Gastroesophageal sphincter (tissue), 4 donors: ENCODE measurements at regions not wholly inside any gene's neighbourhood (a gene's known extent, or its start where the extent isn't known, plus 50 kb on each side); places are given as distances from the start of the nearest gene placed in this dataset.

ENCODE experiments used
- ATAC-seq: fragments of 150-250 bp; one replicate; pipeline ENCODE4 v1.9.1; 2016; ENCODE audit warnings: mild to moderate bottlenecking, moderate library complexity
- H3K27ac ChIP-seq, 4 donors: fragments of 200-600 bp; sonication (generic) in 3 of 4; 1 replicate in 3 of 4; 2 replicates in 1 of 4; pipeline ENCODE4 v1.5.1; 2016 to 2019
- H3K27me3 ChIP-seq: fragments of 200-600 bp; sonication (generic); one replicate; pipeline ENCODE4 v1.5.1; 2019
- H3K36me3 ChIP-seq, 2 donors: fragments of 200-600 bp; sonication (generic); one replicate each; pipeline ENCODE4 v1.5.1; 2019; ENCODE audit warnings: control low read depth in 1 of 2
- H3K4me1 ChIP-seq, 3 donors: fragments of 200-600 bp; sonication (generic); 1 replicate in 2 of 3; 2 replicates in 1 of 3; pipeline ENCODE4 v1.5.1; 2016 to 2019; ENCODE audit warnings: control low read depth in 2 of 3
- H3K4me3 ChIP-seq, 2 donors: fragments of 200-600 bp; sonication (generic); one replicate each; pipeline ENCODE4 v1.5.1; 2019; ENCODE audit warnings: mild to moderate bottlenecking in 1 of 2, moderate library complexity in 1 of 2
- H3K9me3 ChIP-seq, 3 donors: fragments of 200-600 bp; sonication (generic); one replicate each; pipeline ENCODE4 v1.5.1; 2017 to 2019; ENCODE audit warnings: control low read depth in 2 of 3
- EP300 ChIP-seq: sonication (generic); formaldehyde crosslinking; IDR thresholded peaks from one replicate; pipeline ENCODE4 v1.6.1; 2017; ENCODE audit warnings: antibody characterized with exemption, mild to moderate bottlenecking
- POLR2A ChIP-seq, 2 donors: fragments of 450-650 bp; IDR thresholded peaks; one replicate each; pipeline ENCODE4 v1.6.1; 2017; ENCODE audit warnings: antibody characterized with exemption in 2 of 2, mild to moderate bottlenecking in 2 of 2, moderate library complexity in 1 of 2
- POLR2AphosphoS5 ChIP-seq: sonication (generic); formaldehyde crosslinking; IDR thresholded peaks from one replicate; pipeline ENCODE4 v1.6.1; 2017; ENCODE audit warnings: antibody characterized with exemption
- WGBS, 2 donors: methylation state at CpG; one replicate each; pipeline ENCODE4 v1.1.5; 2018; ENCODE audit warnings: low coverage in 1 of 2; 5-methylcytosine and 5-hydroxymethylcytosine counted together
- TF ChIP-seq, protein P1 (sequence below), 4 experiments: fragments of 200-600 bp in 2 of 4; fragments of 450-650 bp in 2 of 4; sonication (generic) in 1 of 4; IDR thresholded peaks; one replicate each; pipeline ENCODE4 v1.5.1; 2017 to 2019; ENCODE audit warnings: antibody characterized with exemption in 4 of 4, mild to moderate bottlenecking in 2 of 4, moderate library complexity in 2 of 4

DNA sequence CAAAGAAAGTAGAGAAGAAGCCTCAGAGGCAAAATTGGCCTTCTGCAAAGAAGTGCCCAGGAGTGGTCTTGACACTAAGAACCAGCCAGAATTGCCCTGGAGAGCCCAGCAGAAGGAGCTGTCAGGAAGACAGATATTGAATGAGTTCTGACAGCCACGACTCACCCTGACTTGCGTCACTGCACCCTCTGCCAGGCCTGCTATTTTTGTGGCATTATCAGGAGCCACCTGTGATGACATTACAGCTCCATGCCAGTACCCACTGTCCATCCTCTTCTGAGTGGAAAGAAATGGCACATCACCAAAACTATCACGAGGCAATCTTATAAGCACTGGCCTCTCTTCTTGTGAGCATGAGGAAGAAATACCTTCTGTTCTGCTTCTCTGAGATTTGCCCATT lies 67.7 kb downstream of the SMIM20 start:
- H3K36me3 ChIP-seq: no peaks in the 10 kb centered on the region
- TF ChIP-seq POLR2A (IDR thresholded peaks at IDR 0.05) (no peak), EP300 (no peak), POLR2AphosphoS5 (no peak)
- TF ChIP-seq, protein P1, sequence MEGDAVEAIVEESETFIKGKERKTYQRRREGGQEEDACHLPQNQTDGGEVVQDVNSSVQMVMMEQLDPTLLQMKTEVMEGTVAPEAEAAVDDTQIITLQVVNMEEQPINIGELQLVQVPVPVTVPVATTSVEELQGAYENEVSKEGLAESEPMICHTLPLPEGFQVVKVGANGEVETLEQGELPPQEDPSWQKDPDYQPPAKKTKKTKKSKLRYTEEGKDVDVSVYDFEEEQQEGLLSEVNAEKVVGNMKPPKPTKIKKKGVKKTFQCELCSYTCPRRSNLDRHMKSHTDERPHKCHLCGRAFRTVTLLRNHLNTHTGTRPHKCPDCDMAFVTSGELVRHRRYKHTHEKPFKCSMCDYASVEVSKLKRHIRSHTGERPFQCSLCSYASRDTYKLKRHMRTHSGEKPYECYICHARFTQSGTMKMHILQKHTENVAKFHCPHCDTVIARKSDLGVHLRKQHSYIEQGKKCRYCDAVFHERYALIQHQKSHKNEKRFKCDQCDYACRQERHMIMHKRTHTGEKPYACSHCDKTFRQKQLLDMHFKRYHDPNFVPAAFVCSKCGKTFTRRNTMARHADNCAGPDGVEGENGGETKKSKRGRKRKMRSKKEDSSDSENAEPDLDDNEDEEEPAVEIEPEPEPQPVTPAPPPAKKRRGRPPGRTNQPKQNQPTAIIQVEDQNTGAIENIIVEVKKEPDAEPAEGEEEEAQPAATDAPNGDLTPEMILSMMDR (IDR thresholded peaks at IDR 0.05): no peak
- H3K4me3 ChIP-seq: no peak overlapping the region
- H3K9me3 ChIP-seq: no peaks in the 10 kb centered on the region
- H3K27ac ChIP-seq: no peak overlapping the region
- H3K27me3 ChIP-seq: no peaks in the 10 kb centered on the region
- no peaks in the 10 kb centered on the region for H3K4me1 ChIP-seq
- ATAC-seq: no peak
- 90 to 100% methylated on average over 2 to 3 of the region's 3 CpGs for WGBS, 2 donors

DNA sequence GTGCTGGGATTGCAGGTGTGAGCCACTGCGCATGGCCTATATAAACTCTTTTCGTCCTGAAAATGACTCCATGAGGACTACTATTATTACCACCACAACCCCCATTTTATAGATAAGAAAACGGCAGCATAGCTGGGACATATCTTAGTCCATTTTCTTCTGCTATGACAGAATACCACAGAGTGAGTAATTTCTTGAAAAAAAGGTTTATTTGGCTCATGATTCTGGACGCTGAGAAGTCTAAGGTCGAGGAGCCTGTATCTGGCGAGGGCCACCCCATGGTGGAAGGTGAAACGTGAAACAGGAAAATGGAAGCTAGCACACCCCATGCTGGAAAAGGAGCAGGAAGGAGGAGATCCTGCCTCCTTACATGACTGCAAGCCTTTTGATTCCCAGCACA lies 68.9 kb downstream of the SMIM20 start:
- WGBS, 2 donors: 66 to 88% methylated on average over 4 of the region's 7 CpGs
- TF ChIP-seq POLR2A (IDR thresholded peaks at IDR 0.05) (no peak), EP300 (no peak), POLR2AphosphoS5 (no peak)
- TF ChIP-seq, protein P1 (IDR thresholded peaks at IDR 0.05): no peak

DNA sequence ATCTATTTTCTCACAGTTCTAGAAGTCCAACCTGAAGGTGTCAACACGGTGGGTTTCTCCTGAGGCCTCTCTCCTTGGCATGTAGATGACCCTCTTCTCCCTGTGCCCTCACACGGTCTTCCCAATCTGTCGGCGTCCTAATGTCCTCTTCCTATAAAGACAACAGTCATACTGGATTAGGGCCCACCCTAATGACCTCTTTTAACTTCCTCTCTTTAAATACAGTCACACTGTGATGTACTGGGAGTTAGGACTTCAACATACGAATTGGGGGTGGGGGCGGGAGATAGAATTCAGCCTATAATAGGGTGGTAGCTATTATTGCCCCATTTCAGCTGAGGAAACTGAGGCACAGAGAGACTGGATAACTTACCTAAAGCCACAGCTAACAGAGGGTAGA lies 70.2 kb downstream of the SMIM20 start:
- H3K36me3 ChIP-seq: no peaks in the 10 kb centered on the region
- peaks cover 0 to 10% (median 4%) of the 10 kb centered on the region in 3 donors for H3K4me1 ChIP-seq
- no peak for TF ChIP-seq POLR2A (IDR thresholded peaks at IDR 0.05)
- no peak for TF ChIP-seq POLR2AphosphoS5
- TF ChIP-seq EP300: no peak
- TF ChIP-seq, protein P1 (IDR thresholded peaks at IDR 0.05): no peak
- no peak overlapping the region for H3K27ac ChIP-seq
- 76% methylated on average over 5 of the region's 6 CpGs; no CpG with 5 or more reads in 1 of the 2 donors for WGBS, 2 donors
- ATAC-seq: no peak
- no peak overlapping the region for H3K4me3 ChIP-seq
- H3K27me3 ChIP-seq: no peaks in the 10 kb centered on the region
- no peaks in the 10 kb centered on the region for H3K9me3 ChIP-seq

More for the DNA sequence above, 68.9 kb downstream of the SMIM20 start:
- H3K9me3 ChIP-seq: no peaks in the 10 kb centered on the region
- no peak overlapping the region for H3K4me3 ChIP-seq
- no peaks in the 10 kb centered on the region for H3K36me3 ChIP-seq
- H3K27ac ChIP-seq: no peak overlapping the region
- peaks cover 0 to 3% (median 0%) of the 10 kb centered on the region in 3 donors for H3K4me1 ChIP-seq
- H3K27me3 ChIP-seq: no peaks in the 10 kb centered on the region
- ATAC-seq: no peak

DNA sequence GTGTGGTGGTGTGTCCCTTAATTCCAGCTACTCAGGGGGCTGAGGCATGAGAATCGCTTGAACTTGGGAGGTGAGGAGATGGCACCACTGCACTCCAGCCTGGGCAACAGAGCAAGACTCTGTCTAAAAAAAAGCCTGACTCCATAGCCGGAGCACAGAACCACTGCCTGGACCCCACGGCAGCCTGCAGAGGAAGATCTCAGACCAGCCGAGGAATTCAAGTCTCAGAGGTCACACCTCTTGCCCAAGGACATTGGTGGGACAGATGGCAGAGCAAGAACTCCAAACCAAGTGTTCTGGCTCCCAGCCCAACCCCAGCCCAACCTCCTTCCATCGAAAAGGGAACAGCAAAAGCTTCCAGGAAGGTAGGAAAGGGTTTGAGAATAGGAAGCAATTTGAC lies 70.8 kb downstream of the SMIM20 start:
- Histone ChIP-seq H3K27ac (no peak overlapping the region), H3K4me3 (no peak overlapping the region), H3K27me3 (no peaks in the 10 kb centered on the region), H3K4me1 (peaks cover 0 to 10% (median 4%) of the 10 kb centered on the region in 3 donors), H3K9me3 (no peaks in the 10 kb centered on the region), H3K36me3 (no peaks in the 10 kb centered on the region)
- no peak for TF ChIP-seq POLR2AphosphoS5
- no peak for TF ChIP-seq POLR2A (IDR thresholded peaks at IDR 0.05)
- TF ChIP-seq, protein P1 (IDR thresholded peaks at IDR 0.05): no peak
- no peak for TF ChIP-seq EP300
- 60 to 80% methylated on average over 1 to 3 of the region's 5 CpGs for WGBS, 2 donors
- no peak for ATAC-seq

DNA sequence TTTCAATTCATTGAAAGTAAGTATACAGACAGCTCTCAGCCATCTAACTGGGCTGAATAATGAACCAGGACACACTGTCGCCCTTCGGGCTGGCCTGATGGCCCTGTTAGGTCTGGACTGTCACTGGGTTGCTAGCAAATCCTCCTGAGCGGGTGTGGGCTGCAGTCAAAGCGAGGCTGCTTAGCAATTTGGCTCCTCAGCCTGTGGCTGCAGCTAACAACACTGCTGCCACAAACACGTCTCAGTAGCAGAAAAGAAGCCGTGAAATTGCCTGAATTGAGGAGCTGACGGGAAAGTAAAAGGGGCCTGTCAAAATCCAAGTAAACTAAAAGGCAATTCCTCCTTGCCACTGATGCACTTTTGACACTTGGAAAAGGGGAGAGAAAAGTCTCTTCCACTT lies 72.8 kb downstream of the SMIM20 start:
- TF ChIP-seq POLR2AphosphoS5: no peak
- no peak for TF ChIP-seq POLR2A (IDR thresholded peaks at IDR 0.05)
- no peak for TF ChIP-seq EP300
- TF ChIP-seq, protein P1 (IDR thresholded peaks at IDR 0.05): no peak
- H3K36me3 ChIP-seq: no peaks in the 10 kb centered on the region
- 80 to 93% methylated on average over 4 to 6 of the region's 7 CpGs for WGBS, 2 donors
- H3K4me3 ChIP-seq: no peak overlapping the region
- no peaks in the 10 kb centered on the region for H3K27me3 ChIP-seq
- peaks cover 0 to 10% (median 4%) of the 10 kb centered on the region in 3 donors for H3K4me1 ChIP-seq
- no peak overlapping the region for H3K27ac ChIP-seq
- H3K9me3 ChIP-seq: no peaks in the 10 kb centered on the region
- no peak for ATAC-seq
